GM12878 (cell line): ENCODE measurements at regions not wholly inside any gene's neighbourhood (a gene's known extent, or its start where the extent isn't known, plus 50 kb on each side); places are given as distances from the start of the nearest gene placed in this dataset.

Experiments
- ATAC-seq: fragments of 200-7000 bp; cut with Tn5 transposase; 3 replicates; pipeline ENCODE4 v1.9.1; 2020; ENCODE audit warnings: mild to moderate bottlenecking, moderate library complexity
- BruUV-seq: library from RNA; stranded (reverse); fragments of 400-500 nt; replicated peaks from 2 replicates; lab custom pipeline; 2021; lab: Mats Ljungman, UMichigan
- CTCF ChIA-PET: fragments of 300-600 bp; sonication (Branson Sonifier 250); formaldehyde crosslinking; extraction: SDS; loops from one replicate; lab custom pipeline; 2021; ENCODE audit warnings: inconsistent platforms; lab: Yijun Ruan, JAX
- POLR2A ChIA-PET: fragments of 350-600 bp; formaldehyde crosslinking; extraction: SDS; loops from one replicate; lab custom pipeline; 2021; ENCODE audit warnings: inconsistent platforms; lab: Charles Lee
- RAD21 ChIA-PET: fragments of 300-600 bp; sonication (Branson Sonifier 250); formaldehyde crosslinking; loops from one replicate; lab custom pipeline; 2023; ENCODE audit warnings: antibody characterized with exemption; ENCODE audit not compliant: unreplicated experiment; lab: Charles Lee
- SMC1A ChIA-PET: fragments of 300-600 bp; sonication (Branson Sonifier 250); formaldehyde crosslinking; loops from one replicate; lab custom pipeline; 2023; ENCODE audit not compliant: unreplicated experiment, uncharacterized antibody; lab: Charles Lee
- DNase-seq: peaks from one replicate; pipeline ENCODE4 v3.0.0-alpha.2; 2011; ENCODE audit warnings: low read depth, low spot score
- FAIRE-seq: peaks from 3 replicates; lab custom pipeline; 2011; peaks lifted over from hg19 to GRCh38; lab: Jason Lieb, UNC
- H2AFZ ChIP-seq: 2 replicates; pipeline ENCODE4 v1.6.0; 2011; ENCODE audit warnings: low read depth, low read length, control low read depth; ENCODE audit not compliant: control insufficient read depth
- H3K27ac ChIP-seq: 2 replicates; pipeline ENCODE4 v1.5.1; 2011; ENCODE audit warnings: control low read depth; ENCODE audit not compliant: control insufficient read depth, insufficient read depth
- H3K27me3 ChIP-seq, 2 experiments: replicated peaks in 1 of 2; 2 replicates each; pipeline versions ENCODE4 v1.6.0 to v1.6.1; 2011; ENCODE audit warnings: low read length in 1 of 2; ENCODE audit not compliant: control insufficient read depth in 2 of 2, insufficient read depth in 2 of 2
- H3K36me3 ChIP-seq, 2 experiments: 2 replicates each; pipeline ENCODE4 v1.5.1; 2011; ENCODE audit warnings: low read length in 1 of 2; ENCODE audit not compliant: control insufficient read depth in 2 of 2, insufficient read depth in 2 of 2
- H3K4me1 ChIP-seq: 2 replicates; pipeline ENCODE4 v1.6.1; 2011; ENCODE audit warnings: mild to moderate bottlenecking, low read length, moderate library complexity, mixed read lengths; ENCODE audit not compliant: control insufficient read depth, insufficient read depth
- H3K4me2 ChIP-seq: 2 replicates; pipeline ENCODE4 v1.6.0; 2011; ENCODE audit warnings: control low read depth; ENCODE audit not compliant: control insufficient read depth, insufficient read depth
- H3K4me3 ChIP-seq: fragments of 200-600 bp; sonication (generic); 2 replicates; pipeline ENCODE4 v1.5.1; 2016
- H3K79me2 ChIP-seq: 2 replicates; pipeline ENCODE4 v1.6.0; 2011; ENCODE audit warnings: low read length; ENCODE audit not compliant: control insufficient read depth, insufficient read depth
- H3K9ac ChIP-seq: 2 replicates; pipeline ENCODE4 v1.8.0; 2011; ENCODE audit warnings: low read length, control low read depth, mixed read lengths; ENCODE audit not compliant: control insufficient read depth, insufficient read depth
- H3K9me3 ChIP-seq: replicated peaks from 3 replicates; pipeline ENCODE4 v1.5.1; 2011; ENCODE audit warnings: mild to moderate bottlenecking, low read length; ENCODE audit not compliant: control insufficient read depth, insufficient read depth
- H4K20me1 ChIP-seq: 2 replicates; pipeline ENCODE4 v1.6.0; 2011; ENCODE audit not compliant: control insufficient read depth, insufficient read depth
- BHLHE40 ChIP-seq, 2 experiments: fragments of 450-650 bp in 1 of 2; IDR thresholded peaks; 2 replicates each; pipeline ENCODE4 v1.6.1; 2011 to 2017; ENCODE audit warnings: low read depth in 2 of 2, borderline replicate concordance in 1 of 2, improper control_type of control experiment in 1 of 2, low read length in 1 of 2, mild to moderate bottlenecking in 1 of 2
- IRF3 ChIP-seq: fragments of 450-650 bp; IDR thresholded peaks from 2 replicates; pipeline ENCODE4 v1.6.1; 2014; ENCODE audit warnings: mild to moderate bottlenecking
- IRF5 ChIP-seq: fragments of 450-650 bp; IDR thresholded peaks from 2 replicates; pipeline ENCODE4 v1.6.1; 2017; ENCODE audit warnings: borderline replicate concordance
- POU2F2 ChIP-seq: IDR thresholded peaks from 3 replicates; pipeline ENCODE4 v1.6.1; 2011; ENCODE audit warnings: low read depth, mild to moderate bottlenecking, low read length, borderline replicate concordance
- TCF7 ChIP-seq: IDR thresholded peaks from 2 replicates; pipeline ENCODE4 v1.6.1; 2014; ENCODE audit warnings: antibody characterized with exemption, borderline replicate concordance
- ZBED1 ChIP-seq: IDR thresholded peaks from 2 replicates; pipeline ENCODE4 v1.6.1; 2016; ENCODE audit warnings: borderline replicate concordance
- ZBTB33 ChIP-seq: fragments of 450-650 bp; IDR thresholded peaks from 2 replicates; pipeline ENCODE4 v1.6.1; 2017; ENCODE audit warnings: mild to moderate bottlenecking
- ZBTB40 ChIP-seq: fragments of 450-650 bp; IDR thresholded peaks from 2 replicates; pipeline ENCODE4 v1.6.1; 2016; ENCODE audit warnings: mild to moderate bottlenecking, moderate library complexity, borderline replicate concordance
- WGBS: methylation state at CpG from one replicate; pipeline ENCODE4 v1.1.6; 2016; ENCODE audit warnings: low lambda C conversion rate; ENCODE audit not compliant: insufficient replicate concordance, insufficient coverage; ENCODE audit errors: missing lambda C conversion rate; 5-methylcytosine and 5-hydroxymethylcytosine counted together
- in situ Hi-C: fragments of 300-500 bp; cut with MboI; formaldehyde crosslinking; loops from 9 replicates; pipeline ENCODE4 v1.14.3; 2018; ENCODE audit warnings: mixed read lengths
- intact Hi-C: fragments of 100-400 bp; cut with micrococcal nuclease; formaldehyde crosslinking; loops from one replicate; pipeline ENCODE4 v1.14.2; 2022; ENCODE audit not compliant: unreplicated experiment

GRCh38 chr6:96702626-96703025 is 134.7 kb downstream of the GPR63 start (continued):
- TF ChIP-seq ZBTB33 (no peak), BHLHE40 (IDR thresholded peaks at IDR 0.05; ENCODE audit: borderline replicate concordance in 1 of 2, low read depth in 2 of 2, low read length in 1 of 2) (no peak)

GRCh38 chr6:96700915-96701314 is 136.4 kb downstream of the GPR63 start:
- BruUV-seq = no TSS peak
- 54% methylated on average over 2 of the region's 2 CpGs for WGBS
- no peak overlapping the region for H3K4me2 ChIP-seq
- no peak overlapping the region for H2AFZ ChIP-seq
- ATAC-seq (no peak), FAIRE-seq (no peak), DNase-seq (no peak)
- no peaks in the 10 kb centered on the region for H3K4me1 ChIP-seq
- intact Hi-C loops (no loop called here), in situ Hi-C loops (no loop called here)
- ChIA-PET RAD21 (no interaction called here), POLR2A (no interaction called here), SMC1A (interaction anchor here (1.1 kb wide), 1 partner anchor 78 kb away, joined by 3 read pairs; no protein-coding TSS in a partner anchor), CTCF (no interaction called here)
- H3K27ac ChIP-seq = no peak overlapping the region
- no peaks in the 10 kb centered on the region for H3K9me3 ChIP-seq
- no peak overlapping the region for H3K4me3 ChIP-seq
- H3K36me3 ChIP-seq = no peaks in the 10 kb centered on the region
- no peak overlapping the region for H3K9ac ChIP-seq
- H3K27me3 ChIP-seq = no peaks in the 10 kb centered on the region
- H4K20me1 ChIP-seq = no peaks in the 10 kb centered on the region
- no peaks in the 10 kb centered on the region for H3K79me2 ChIP-seq
- TF ChIP-seq POU2F2 (no peak), TCF7 (no peak), IRF3 (no peak), IRF5 (no peak), ZBED1 (no peak), ZBTB33 (no peak), ZBTB40 (no peak)
